CD14-positive monocyte (primary cell): ENCODE measurements at regions not wholly inside any gene's neighbourhood (a gene's known extent, or its start where the extent isn't known, plus 50 kb on each side); places are given as distances from the start of the nearest gene placed in this dataset.

Experiments
- DNase-seq, 3 donors: peaks; one replicate each; pipeline ENCODE4 v3.0.0-alpha.2; 2011 to 2022
- H2AFZ ChIP-seq: 2 replicates; pipeline ENCODE4 v1.6.0; 2012; ENCODE audit warnings: mild to moderate bottlenecking, low read depth, low read length, inconsistent platforms; ENCODE audit not compliant: insufficient read depth, poor library complexity, severe bottlenecking
- H3K27ac ChIP-seq, 2 donors: 1 replicate in 1 of 2; 2 replicates in 1 of 2; pipeline ENCODE4 v1.5.1; 2012 to 2013; ENCODE audit warnings: low read length in 2 of 2, control low read depth in 1 of 2, inconsistent platforms in 1 of 2, low read depth in 1 of 2, mild to moderate bottlenecking in 1 of 2
- H3K27me3 ChIP-seq, 2 donors: one replicate each; pipeline versions ENCODE4 v1.6.0 to v1.6.1; 2011 to 2013; ENCODE audit warnings: low read length in 2 of 2; ENCODE audit not compliant: control insufficient read depth in 2 of 2, insufficient read depth in 2 of 2
- H3K36me3 ChIP-seq, 2 donors: replicated peaks in 1 of 2; 1 replicate in 1 of 2; 2 replicates in 1 of 2; pipeline versions ENCODE4 v1.5.1 to v1.6.1; 2012 to 2013; ENCODE audit warnings: low read length in 2 of 2, control low read depth in 1 of 2, inconsistent platforms in 1 of 2, mild to moderate bottlenecking in 1 of 2; ENCODE audit not compliant: insufficient read depth in 2 of 2, control insufficient read depth in 1 of 2
- H3K4me1 ChIP-seq, 2 donors: 1 replicate in 1 of 2; 2 replicates in 1 of 2; pipeline versions ENCODE4 v1.5.1 to v1.6.1; 2012 to 2013; ENCODE audit warnings: low read length in 2 of 2, control low read depth in 1 of 2, inconsistent platforms in 1 of 2, mild to moderate bottlenecking in 1 of 2, moderate library complexity in 1 of 2; ENCODE audit not compliant: insufficient read depth in 2 of 2, control insufficient read depth in 1 of 2
- H3K4me2 ChIP-seq: replicated peaks from 2 replicates; pipeline ENCODE3; 2012; ENCODE audit warnings: low read length, moderate library complexity, mild to moderate bottlenecking; ENCODE audit not compliant: poor library complexity, severe bottlenecking; ENCODE audit errors: extremely low read depth
- H3K4me3 ChIP-seq, 3 experiments: fragments of 200-600 bp in 1 of 3; sonication (generic) in 1 of 3; replicated peaks in 1 of 3; 1 replicate in 2 of 3; 2 replicates in 1 of 3; pipeline ENCODE4 v1.5.1; 2011 to 2013; ENCODE audit warnings: low read length in 3 of 3, mild to moderate bottlenecking in 3 of 3, control low read depth in 2 of 3, low read depth in 2 of 3, inconsistent platforms in 1 of 3, moderate library complexity in 1 of 3
- H3K79me2 ChIP-seq: 2 replicates; pipeline ENCODE4 v1.6.0; 2012; ENCODE audit warnings: mild to moderate bottlenecking, control low read depth, inconsistent platforms, low read length, moderate library complexity; ENCODE audit not compliant: insufficient read depth
- H3K9ac ChIP-seq: 2 replicates; pipeline ENCODE4 v1.6.0; 2017; ENCODE audit warnings: low read length, mild to moderate bottlenecking; ENCODE audit not compliant: insufficient read depth, poor library complexity, severe bottlenecking
- H3K9me3 ChIP-seq, 2 donors: replicated peaks in 1 of 2; 1 replicate in 1 of 2; 2 replicates in 1 of 2; pipeline versions ENCODE4 v1.5.1 to v1.6.1; 2012 to 2013; ENCODE audit warnings: low read length in 2 of 2, control low read depth in 1 of 2; ENCODE audit not compliant: control insufficient read depth in 1 of 2, insufficient read depth in 1 of 2
- H4K20me1 ChIP-seq: 2 replicates; pipeline ENCODE4 v1.6.0; 2012; ENCODE audit warnings: mild to moderate bottlenecking, low read length, control low read depth, moderate library complexity; ENCODE audit not compliant: insufficient read depth
- H3K27ac Mint-ChIP-seq, 7 donors: one replicate each; pipeline ENCODE4 v1.8.0; 2020; ENCODE audit warnings: mild to moderate bottlenecking in 7 of 7, mixed read lengths in 7 of 7, moderate library complexity in 6 of 7, inconsistent platforms in 2 of 7
- H3K27me3 Mint-ChIP-seq, 3 donors: one replicate each; pipeline ENCODE4 v1.8.0; 2021 to 2022; ENCODE audit warnings: low read depth in 3 of 3, mild to moderate bottlenecking in 3 of 3, mixed read lengths in 3 of 3, moderate library complexity in 3 of 3, inconsistent platforms in 1 of 3
- H3K36me3 Mint-ChIP-seq, 2 donors: one replicate each; pipeline ENCODE4 v1.8.0; 2020; ENCODE audit warnings: mixed read lengths in 2 of 2, inconsistent platforms in 1 of 2, mild to moderate bottlenecking in 1 of 2
- H3K4me1 Mint-ChIP-seq: one replicate; pipeline ENCODE4 v1.8.0; 2020; ENCODE audit warnings: mild to moderate bottlenecking, mixed read lengths
- H3K4me3 Mint-ChIP-seq, 2 donors: one replicate each; pipeline ENCODE4 v1.8.0; 2020; ENCODE audit warnings: mild to moderate bottlenecking in 2 of 2, mixed read lengths in 2 of 2, moderate library complexity in 1 of 2
- H3K9me3 Mint-ChIP-seq, 7 donors: one replicate each; pipeline ENCODE4 v1.8.0; 2020 to 2022; ENCODE audit warnings: mixed read lengths in 7 of 7, mild to moderate bottlenecking in 6 of 7, moderate library complexity in 6 of 7, inconsistent platforms in 2 of 7
- WGBS: methylation state at CpG from one replicate; pipeline ENCODE4 v1.1.5; 2013; ENCODE audit warnings: missing lambda C conversion rate; ENCODE audit not compliant: insufficient coverage; 5-methylcytosine and 5-hydroxymethylcytosine counted together
- intact Hi-C, 2 donors: fragments of 100-400 bp; cut with micrococcal nuclease; formaldehyde crosslinking; loops; one replicate each; pipeline versions ENCODE4 v1.15.0 to v1.15.1; 2023
- TF ChIP-seq, protein P1 (sequence below): fragments of 200-600 bp; IDR thresholded peaks from one replicate; pipeline ENCODE4 v1.8.0; 2022; ENCODE audit warnings: antibody characterized with exemption, mild to moderate bottlenecking

DNA sequence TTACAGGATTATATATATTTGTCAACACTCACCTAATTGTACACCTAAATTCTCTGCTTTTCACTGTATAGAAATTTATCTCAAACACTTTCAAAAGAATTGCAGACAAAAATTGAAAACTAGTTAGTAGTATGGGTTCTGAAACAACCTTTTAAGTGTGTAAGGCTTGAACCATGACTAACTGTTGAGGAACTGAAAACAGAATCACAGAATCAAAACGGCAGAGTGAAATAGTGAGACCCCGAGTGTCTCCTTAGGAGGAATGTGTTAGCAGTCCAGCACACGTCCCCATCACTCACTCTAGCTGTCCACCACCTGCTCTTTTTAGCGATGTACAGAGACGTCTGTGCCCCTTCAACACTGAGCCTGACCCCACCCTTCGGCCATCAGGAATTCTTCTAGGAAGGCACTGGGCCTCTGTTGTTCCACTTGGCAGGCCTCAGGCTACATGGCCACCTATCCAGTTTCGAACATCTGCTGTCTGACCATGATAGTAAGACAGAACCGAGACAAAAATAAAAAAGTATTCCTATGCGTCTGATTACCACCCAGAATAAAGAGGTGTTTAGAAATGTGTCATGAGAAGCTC lies 227.4 kb downstream of the C6orf118 start:
- Mint-ChIP-seq H3K36me3 (no peaks in the 10 kb centered on the region), H3K4me1 (no peaks in the 10 kb centered on the region), H3K9me3 (peaks cover 0 to 6% (median 3%) of the 10 kb centered on the region in 7 donors), H3K4me3 (no peak overlapping the region), H3K27me3 (peaks cover 0 to 1% (median 0%) of the 10 kb centered on the region in 3 donors), H3K27ac (peak overlapping the region in 1 of 7 donors; percentile 31)
- Histone ChIP-seq H4K20me1 (no peaks in the 10 kb centered on the region), H3K4me1 (no peaks in the 10 kb centered on the region), H3K4me3 (no peak overlapping the region), H3K79me2 (no peaks in the 10 kb centered on the region), H2AFZ (no peak overlapping the region), H3K27ac (no peak overlapping the region), H3K4me2 (no peak overlapping the region), H3K36me3 (no peaks in the 10 kb centered on the region), H3K9me3 (peaks cover 6 to 11% of the 10 kb centered on the region in 2 donors), H3K27me3 (no peaks in the 10 kb centered on the region), H3K9ac (no peak overlapping the region)
- WGBS: 82% methylated on average over 6 of the region's 9 CpGs
- TF ChIP-seq, protein P1, sequence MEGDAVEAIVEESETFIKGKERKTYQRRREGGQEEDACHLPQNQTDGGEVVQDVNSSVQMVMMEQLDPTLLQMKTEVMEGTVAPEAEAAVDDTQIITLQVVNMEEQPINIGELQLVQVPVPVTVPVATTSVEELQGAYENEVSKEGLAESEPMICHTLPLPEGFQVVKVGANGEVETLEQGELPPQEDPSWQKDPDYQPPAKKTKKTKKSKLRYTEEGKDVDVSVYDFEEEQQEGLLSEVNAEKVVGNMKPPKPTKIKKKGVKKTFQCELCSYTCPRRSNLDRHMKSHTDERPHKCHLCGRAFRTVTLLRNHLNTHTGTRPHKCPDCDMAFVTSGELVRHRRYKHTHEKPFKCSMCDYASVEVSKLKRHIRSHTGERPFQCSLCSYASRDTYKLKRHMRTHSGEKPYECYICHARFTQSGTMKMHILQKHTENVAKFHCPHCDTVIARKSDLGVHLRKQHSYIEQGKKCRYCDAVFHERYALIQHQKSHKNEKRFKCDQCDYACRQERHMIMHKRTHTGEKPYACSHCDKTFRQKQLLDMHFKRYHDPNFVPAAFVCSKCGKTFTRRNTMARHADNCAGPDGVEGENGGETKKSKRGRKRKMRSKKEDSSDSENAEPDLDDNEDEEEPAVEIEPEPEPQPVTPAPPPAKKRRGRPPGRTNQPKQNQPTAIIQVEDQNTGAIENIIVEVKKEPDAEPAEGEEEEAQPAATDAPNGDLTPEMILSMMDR: no peak
- intact Hi-C loops: no loop called here
- no peak for DNase-seq

DNA sequence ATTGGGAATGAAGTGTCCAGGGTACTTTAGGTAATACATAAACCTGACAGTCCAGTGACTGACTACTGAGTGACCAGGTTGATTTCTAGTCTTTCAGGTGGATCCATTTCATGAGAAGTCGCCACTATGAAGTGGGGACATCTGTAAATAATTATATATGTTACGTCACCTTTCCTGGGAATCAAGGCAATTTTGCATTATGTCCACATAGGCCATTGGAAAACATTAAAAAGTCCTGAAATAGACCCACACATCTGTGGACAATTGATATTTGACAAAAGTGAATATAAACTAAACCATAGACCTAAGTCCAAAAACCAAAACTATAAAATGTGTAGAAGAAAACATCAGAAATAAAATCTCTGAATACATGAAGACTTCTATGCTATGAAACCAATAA lies 231.5 kb downstream of the C6orf118 start:
- Histone ChIP-seq H4K20me1 (no peaks in the 10 kb centered on the region), H2AFZ (no peak overlapping the region), H3K27ac (no peak overlapping the region), H3K79me2 (no peaks in the 10 kb centered on the region), H3K36me3 (no peaks in the 10 kb centered on the region), H3K4me3 (no peak overlapping the region), H3K9me3 (peaks cover 0 to 3% of the 10 kb centered on the region in 2 donors), H3K9ac (no peak overlapping the region), H3K27me3 (no peaks in the 10 kb centered on the region), H3K4me1 (no peaks in the 10 kb centered on the region), H3K4me2 (no peak overlapping the region)
- WGBS: no CpG with 5 or more reads among the region's 2 CpGs
- intact Hi-C loops: no loop called here
- DNase-seq: no peak
- H3K9me3 Mint-ChIP-seq: peaks cover 0 to 4% (median 2%) of the 10 kb centered on the region in 7 donors
- TF ChIP-seq, protein P1: no peak
- H3K4me3 Mint-ChIP-seq: no peak overlapping the region
- H3K27ac Mint-ChIP-seq: no peak overlapping the region
- no peaks in the 10 kb centered on the region for H3K4me1 Mint-ChIP-seq
- no peaks in the 10 kb centered on the region for H3K36me3 Mint-ChIP-seq
- peaks cover 0 to 1% (median 0%) of the 10 kb centered on the region in 3 donors for H3K27me3 Mint-ChIP-seq
